ENCODE measurements at regions not wholly inside any gene's neighbourhood (a gene's known extent, or its start where the extent isn't known, plus 50 kb on each side); places are given as distances from the start of the nearest gene placed in this dataset.

DNA sequence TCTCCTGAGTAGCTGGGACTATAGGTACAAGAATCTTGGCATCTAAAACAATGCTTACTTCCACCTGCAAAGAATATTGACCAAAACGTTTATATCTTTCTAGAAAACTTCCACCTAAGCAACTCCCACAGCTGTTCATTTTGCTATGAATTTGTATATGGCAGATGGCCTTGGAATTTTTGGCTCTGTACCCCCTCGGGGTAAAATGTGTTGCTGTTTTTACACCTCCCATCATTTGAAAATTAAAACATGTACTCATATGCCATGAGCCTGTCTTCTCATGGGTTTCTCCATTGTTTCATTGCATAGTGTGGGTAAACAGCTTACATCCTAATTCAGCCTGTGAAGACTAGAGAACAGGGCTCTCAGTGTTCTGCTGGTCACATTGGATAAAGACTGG lies 853.6 kb upstream of the SOX11 start:
- TF ChIP-seq, protein P1, sequence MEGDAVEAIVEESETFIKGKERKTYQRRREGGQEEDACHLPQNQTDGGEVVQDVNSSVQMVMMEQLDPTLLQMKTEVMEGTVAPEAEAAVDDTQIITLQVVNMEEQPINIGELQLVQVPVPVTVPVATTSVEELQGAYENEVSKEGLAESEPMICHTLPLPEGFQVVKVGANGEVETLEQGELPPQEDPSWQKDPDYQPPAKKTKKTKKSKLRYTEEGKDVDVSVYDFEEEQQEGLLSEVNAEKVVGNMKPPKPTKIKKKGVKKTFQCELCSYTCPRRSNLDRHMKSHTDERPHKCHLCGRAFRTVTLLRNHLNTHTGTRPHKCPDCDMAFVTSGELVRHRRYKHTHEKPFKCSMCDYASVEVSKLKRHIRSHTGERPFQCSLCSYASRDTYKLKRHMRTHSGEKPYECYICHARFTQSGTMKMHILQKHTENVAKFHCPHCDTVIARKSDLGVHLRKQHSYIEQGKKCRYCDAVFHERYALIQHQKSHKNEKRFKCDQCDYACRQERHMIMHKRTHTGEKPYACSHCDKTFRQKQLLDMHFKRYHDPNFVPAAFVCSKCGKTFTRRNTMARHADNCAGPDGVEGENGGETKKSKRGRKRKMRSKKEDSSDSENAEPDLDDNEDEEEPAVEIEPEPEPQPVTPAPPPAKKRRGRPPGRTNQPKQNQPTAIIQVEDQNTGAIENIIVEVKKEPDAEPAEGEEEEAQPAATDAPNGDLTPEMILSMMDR (IDR thresholded peaks at IDR 0.05) = no peak
- TF ChIP-seq POLR2A (IDR thresholded peaks at IDR 0.05) = no peak
